GM12891 (cell line): ENCODE measurements at regions not wholly inside any gene's neighbourhood (a gene's known extent, or its start where the extent isn't known, plus 50 kb on each side); places are given as distances from the start of the nearest gene placed in this dataset.

Experiments used
- PAX5 ChIP-seq: IDR thresholded peaks from 2 replicates; pipeline ENCODE4 v1.6.1; 2011; ENCODE audit warnings: low read length, moderate library complexity, mild to moderate bottlenecking; ENCODE audit not compliant: insufficient read depth, severe bottlenecking
- POLR2A ChIP-seq: IDR thresholded peaks from 2 replicates; pipeline ENCODE4 v1.6.1; 2011; ENCODE audit warnings: low read depth, low read length, control low read depth
- POLR2AphosphoS5 ChIP-seq: IDR thresholded peaks from 2 replicates; pipeline ENCODE4 v1.6.1; 2011; ENCODE audit warnings: low read depth, low read length, control low read depth
- POU2F2 ChIP-seq: IDR thresholded peaks from 2 replicates; pipeline ENCODE4 v1.6.1; 2011; ENCODE audit warnings: low read depth, mild to moderate bottlenecking, control low read depth, low read length, moderate library complexity
- SPI1 ChIP-seq: IDR thresholded peaks from 2 replicates; pipeline ENCODE4 v1.6.1; 2011; ENCODE audit warnings: low read depth, low read length, control low read depth
- TAF1 ChIP-seq: IDR thresholded peaks from 2 replicates; pipeline ENCODE4 v1.6.1; 2011; ENCODE audit warnings: low read depth, low read length, control low read depth

DNA sequence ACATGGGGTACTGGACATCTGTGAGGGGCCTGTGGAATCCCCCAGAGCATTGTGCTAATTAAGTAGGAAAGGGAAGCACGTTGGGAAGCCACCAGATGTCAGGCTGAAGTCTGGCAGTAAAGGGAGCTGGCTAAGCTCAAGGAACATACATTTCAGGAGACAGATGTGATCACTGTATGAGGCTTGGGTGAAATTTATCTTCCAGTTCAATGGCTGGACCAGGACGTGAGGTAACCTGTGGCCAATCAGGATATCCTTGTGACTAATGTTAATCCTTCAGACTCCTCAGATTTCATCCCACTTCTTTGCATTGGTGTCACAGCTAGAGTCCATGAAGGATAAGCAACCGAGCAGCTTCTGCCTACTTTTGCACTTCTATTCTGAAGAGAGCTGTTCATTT is 110.2 kb upstream of the APP start:
- TF ChIP-seq SPI1 (no peak), POLR2AphosphoS5 (no peak), POLR2A (no peak), TAF1 (no peak), PAX5 (no peak), POU2F2 (no peak)
